ENCODE measurements at regions not wholly inside any gene's neighbourhood (a gene's known extent, or its start where the extent isn't known, plus 50 kb on each side); places are given as distances from the start of the nearest gene placed in this dataset.
A peak's percentile ranks its signal among the peaks of the same experiment; 100 is the strongest.

DNA sequence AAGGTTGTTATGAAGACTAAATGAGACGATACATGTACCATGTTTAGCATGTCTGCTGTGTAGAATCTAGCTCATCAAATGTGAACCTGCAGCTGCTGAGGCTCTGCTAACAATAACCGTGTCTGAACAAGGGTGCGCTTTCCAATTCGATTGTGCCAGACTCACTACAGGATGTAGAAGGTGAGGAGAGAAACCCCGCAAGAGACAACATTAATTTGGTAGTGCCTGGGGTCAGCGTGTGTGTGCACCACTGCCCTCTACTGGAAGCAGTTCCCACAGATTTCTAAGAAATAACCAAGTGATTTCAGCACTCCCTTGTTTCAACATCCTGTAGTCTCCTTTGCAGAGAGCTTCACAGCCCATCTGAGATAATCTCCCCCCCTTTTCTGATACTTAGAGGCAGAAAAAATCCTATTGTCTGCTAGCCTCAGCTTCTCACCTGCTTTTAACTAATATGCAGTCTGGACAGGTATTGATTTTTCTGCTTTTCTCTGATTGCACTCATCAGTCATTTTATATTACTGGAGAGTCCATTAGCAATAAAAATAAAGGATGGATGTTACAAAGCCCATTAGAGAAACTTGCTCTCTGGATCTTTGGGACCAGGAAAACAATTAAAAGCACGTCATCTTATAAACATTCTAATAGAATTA, 96.7 kb upstream of the BACH2 start:
- TF ChIP-seq, protein P1, sequence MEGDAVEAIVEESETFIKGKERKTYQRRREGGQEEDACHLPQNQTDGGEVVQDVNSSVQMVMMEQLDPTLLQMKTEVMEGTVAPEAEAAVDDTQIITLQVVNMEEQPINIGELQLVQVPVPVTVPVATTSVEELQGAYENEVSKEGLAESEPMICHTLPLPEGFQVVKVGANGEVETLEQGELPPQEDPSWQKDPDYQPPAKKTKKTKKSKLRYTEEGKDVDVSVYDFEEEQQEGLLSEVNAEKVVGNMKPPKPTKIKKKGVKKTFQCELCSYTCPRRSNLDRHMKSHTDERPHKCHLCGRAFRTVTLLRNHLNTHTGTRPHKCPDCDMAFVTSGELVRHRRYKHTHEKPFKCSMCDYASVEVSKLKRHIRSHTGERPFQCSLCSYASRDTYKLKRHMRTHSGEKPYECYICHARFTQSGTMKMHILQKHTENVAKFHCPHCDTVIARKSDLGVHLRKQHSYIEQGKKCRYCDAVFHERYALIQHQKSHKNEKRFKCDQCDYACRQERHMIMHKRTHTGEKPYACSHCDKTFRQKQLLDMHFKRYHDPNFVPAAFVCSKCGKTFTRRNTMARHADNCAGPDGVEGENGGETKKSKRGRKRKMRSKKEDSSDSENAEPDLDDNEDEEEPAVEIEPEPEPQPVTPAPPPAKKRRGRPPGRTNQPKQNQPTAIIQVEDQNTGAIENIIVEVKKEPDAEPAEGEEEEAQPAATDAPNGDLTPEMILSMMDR (IDR thresholded peaks at IDR 0.05) = peak; percentile 43 to 78 (median 70)
- TF ChIP-seq POLR2AphosphoS5 (IDR thresholded peaks at IDR 0.05; ENCODE audit: insufficient read depth in 1 of 2, low read depth in 1 of 2) (peak in 1 of 2 donors; percentile 41), POLR2A (IDR thresholded peaks at IDR 0.05) (no peak)
